ENCODE measurements at regions not wholly inside any gene's neighbourhood (a gene's known extent, or its start where the extent isn't known, plus 50 kb on each side); places are given as distances from the start of the nearest gene placed in this dataset.

GRCh38 chr4:155072417-155072816 lies 136.0 kb upstream of the NPY2R start:
- TF ChIP-seq CTCF (IDR thresholded peaks at IDR 0.05; ENCODE audit: control insufficient read depth, extremely low read depth, insufficient read depth), result no peak
- H3K4me3 ChIP-seq (ENCODE audit: low read depth, low read length), result no peak overlapping the region
- DNase-seq (ENCODE audit: low read depth), result no peak

GRCh38 chr4:155073852-155074251 lies 134.6 kb upstream of the NPY2R start:
- TF ChIP-seq CTCF (IDR thresholded peaks at IDR 0.05; ENCODE audit: control insufficient read depth, extremely low read depth, insufficient read depth), result no peak
- H3K4me3 ChIP-seq (ENCODE audit: low read depth, low read length), result no peak overlapping the region
- DNase-seq (ENCODE audit: low read depth), result no peak

- DNase-seq (ENCODE audit: low read depth), result no peak
- TF ChIP-seq CTCF (IDR thresholded peaks at IDR 0.05; ENCODE audit: control insufficient read depth, extremely low read depth, insufficient read depth), result no peak
- H3K4me3 ChIP-seq (ENCODE audit: low read depth, low read length), result no peak overlapping the region
Observed at GRCh38 chr4:155076256-155076785, 132.1 kb upstream of the NPY2R start.

- no peak for TF ChIP-seq CTCF (IDR thresholded peaks at IDR 0.05; ENCODE audit: control insufficient read depth, extremely low read depth, insufficient read depth)
Observed at GRCh38 chr4:155077452-155078229, 130.8 kb upstream of the NPY2R start.

GRCh38 chr4:155079871-155080270 lies 128.6 kb upstream of the NPY2R start:
- no peak for DNase-seq (ENCODE audit: low read depth)
- no peak for TF ChIP-seq CTCF (IDR thresholded peaks at IDR 0.05; ENCODE audit: control insufficient read depth, extremely low read depth, insufficient read depth)
- no peak overlapping the region for H3K4me3 ChIP-seq (ENCODE audit: low read depth, low read length)

More at GRCh38 chr4:155077452-155078229, 130.8 kb upstream of the NPY2R start:
- H3K4me3 ChIP-seq (ENCODE audit: low read depth, low read length), result no peak overlapping the region
- no peak for DNase-seq (ENCODE audit: low read depth)

- TF ChIP-seq CTCF (IDR thresholded peaks at IDR 0.05; ENCODE audit: control insufficient read depth, extremely low read depth, insufficient read depth), result no peak
- no peak for DNase-seq (ENCODE audit: low read depth)
- H3K4me3 ChIP-seq (ENCODE audit: low read depth, low read length), result no peak overlapping the region
Observed at GRCh38 chr4:155081222-155081621, 127.2 kb upstream of the NPY2R start.
